Vagina (tissue), 2 donors: ENCODE measurements at regions not wholly inside any gene's neighbourhood (a gene's known extent, or its start where the extent isn't known, plus 50 kb on each side); places are given as distances from the start of the nearest gene placed in this dataset.

Source experiments
- DNase-seq, 2 donors: peaks; one replicate each; pipeline ENCODE4 v3.0.0-alpha.2; 2017; ENCODE audit errors: extremely low spot score in 2 of 2
- H3K27ac ChIP-seq: fragments of 200-600 bp; sonication (generic); one replicate; pipeline ENCODE4 v1.5.1; 2019
- H3K27me3 ChIP-seq: fragments of 200-600 bp; sonication (generic); one replicate; pipeline ENCODE4 v1.5.1; 2019
- H3K36me3 ChIP-seq, 2 donors: fragments of 200-600 bp; sonication (generic); one replicate each; pipeline ENCODE4 v1.5.1; 2017 to 2019
- H3K4me1 ChIP-seq: fragments of 200-600 bp; sonication (generic); one replicate; pipeline ENCODE4 v1.5.1; 2019
- H3K4me3 ChIP-seq, 2 donors: fragments of 200-600 bp; sonication (generic); 1 replicate in 1 of 2; 2 replicates in 1 of 2; pipeline ENCODE4 v1.5.1; 2016 to 2019
- H3K9me3 ChIP-seq: fragments of 200-600 bp; sonication (generic); one replicate; pipeline ENCODE4 v1.5.1; 2019
- POLR2A ChIP-seq, 2 donors: fragments of 450-650 bp; IDR thresholded peaks; one replicate each; pipeline ENCODE4 v1.6.1; 2017; ENCODE audit warnings: antibody characterized with exemption in 2 of 2, mild to moderate bottlenecking in 2 of 2, moderate library complexity in 2 of 2
- POLR2AphosphoS5 ChIP-seq, 2 donors: sonication (generic); formaldehyde crosslinking; IDR thresholded peaks; one replicate each; pipeline ENCODE4 v1.9.0; 2017; ENCODE audit warnings: antibody characterized with exemption in 2 of 2, mild to moderate bottlenecking in 2 of 2, low read depth in 1 of 2; ENCODE audit not compliant: insufficient read depth in 1 of 2
- intact Hi-C: fragments of 100-400 bp; cut with DNase I; formaldehyde crosslinking; loops from one replicate; pipeline ENCODE4 v1.15.1; 2023
- TF ChIP-seq, protein P1 (sequence below), 3 experiments: fragments of 450-650 bp in 2 of 3; fragments of 200-600 bp in 1 of 3; sonication (generic) in 1 of 3; IDR thresholded peaks; one replicate each; pipeline ENCODE4 v1.5.1; 2017 to 2019; ENCODE audit warnings: antibody characterized with exemption in 3 of 3, mild to moderate bottlenecking in 2 of 3, moderate library complexity in 2 of 3

DNA sequence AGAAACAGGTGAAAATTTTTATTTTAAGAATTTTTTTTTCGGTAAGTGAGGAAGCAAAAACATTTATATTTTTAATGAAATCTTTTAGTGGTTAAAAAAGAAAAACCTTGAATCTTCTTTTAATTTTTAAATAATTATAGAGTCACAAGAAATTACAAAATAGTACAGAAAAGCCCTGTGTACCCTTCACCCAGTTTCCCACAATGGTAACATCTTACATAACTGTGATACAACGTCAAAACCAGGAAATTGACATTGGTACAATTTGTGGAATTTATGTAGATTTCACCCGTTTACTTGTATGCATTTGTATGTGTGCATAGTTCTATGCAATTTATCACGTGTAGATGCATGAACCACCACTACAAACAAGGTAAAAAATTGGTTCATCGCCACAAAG lies 285.9 kb downstream of the MTX2 start:
- no peak overlapping the region for H3K27ac ChIP-seq
- no peaks in the 10 kb centered on the region for H3K9me3 ChIP-seq
- H3K27me3 ChIP-seq: no peaks in the 10 kb centered on the region
- H3K4me3 ChIP-seq: no peak overlapping the region
- TF ChIP-seq POLR2AphosphoS5 (IDR thresholded peaks at IDR 0.05; ENCODE audit: insufficient read depth in 1 of 2, low read depth in 1 of 2) (no peak), POLR2A (IDR thresholded peaks at IDR 0.05) (no peak)
- TF ChIP-seq, protein P1, sequence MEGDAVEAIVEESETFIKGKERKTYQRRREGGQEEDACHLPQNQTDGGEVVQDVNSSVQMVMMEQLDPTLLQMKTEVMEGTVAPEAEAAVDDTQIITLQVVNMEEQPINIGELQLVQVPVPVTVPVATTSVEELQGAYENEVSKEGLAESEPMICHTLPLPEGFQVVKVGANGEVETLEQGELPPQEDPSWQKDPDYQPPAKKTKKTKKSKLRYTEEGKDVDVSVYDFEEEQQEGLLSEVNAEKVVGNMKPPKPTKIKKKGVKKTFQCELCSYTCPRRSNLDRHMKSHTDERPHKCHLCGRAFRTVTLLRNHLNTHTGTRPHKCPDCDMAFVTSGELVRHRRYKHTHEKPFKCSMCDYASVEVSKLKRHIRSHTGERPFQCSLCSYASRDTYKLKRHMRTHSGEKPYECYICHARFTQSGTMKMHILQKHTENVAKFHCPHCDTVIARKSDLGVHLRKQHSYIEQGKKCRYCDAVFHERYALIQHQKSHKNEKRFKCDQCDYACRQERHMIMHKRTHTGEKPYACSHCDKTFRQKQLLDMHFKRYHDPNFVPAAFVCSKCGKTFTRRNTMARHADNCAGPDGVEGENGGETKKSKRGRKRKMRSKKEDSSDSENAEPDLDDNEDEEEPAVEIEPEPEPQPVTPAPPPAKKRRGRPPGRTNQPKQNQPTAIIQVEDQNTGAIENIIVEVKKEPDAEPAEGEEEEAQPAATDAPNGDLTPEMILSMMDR (IDR thresholded peaks at IDR 0.05): no peak
- no peak for DNase-seq
- H3K36me3 ChIP-seq: no peaks in the 10 kb centered on the region
- peaks cover 11% of the 10 kb centered on the region for H3K4me1 ChIP-seq
- intact Hi-C loops: loop anchor here (2.0 to 5.0 kb wide), 2 partner anchors 82 to 414 kb away; no protein-coding TSS in a partner anchor

GRCh38 chr2:176555781-176556180 lies 286.5 kb downstream of the MTX2 start:
- no peak for TF ChIP-seq POLR2AphosphoS5 (IDR thresholded peaks at IDR 0.05; ENCODE audit: insufficient read depth in 1 of 2, low read depth in 1 of 2)
- TF ChIP-seq, protein P1 (IDR thresholded peaks at IDR 0.05): no peak
- no peak for TF ChIP-seq POLR2A (IDR thresholded peaks at IDR 0.05)
- Histone ChIP-seq H3K4me3 (no peak overlapping the region), H3K9me3 (no peaks in the 10 kb centered on the region), H3K4me1 (peaks cover 11% of the 10 kb centered on the region), H3K27me3 (no peaks in the 10 kb centered on the region), H3K27ac (no peak overlapping the region), H3K36me3 (no peaks in the 10 kb centered on the region)
- intact Hi-C loops: loop anchor here (2.0 to 5.0 kb wide), 2 partner anchors 82 to 415 kb away; no protein-coding TSS in a partner anchor
- DNase-seq: no peak

DNA sequence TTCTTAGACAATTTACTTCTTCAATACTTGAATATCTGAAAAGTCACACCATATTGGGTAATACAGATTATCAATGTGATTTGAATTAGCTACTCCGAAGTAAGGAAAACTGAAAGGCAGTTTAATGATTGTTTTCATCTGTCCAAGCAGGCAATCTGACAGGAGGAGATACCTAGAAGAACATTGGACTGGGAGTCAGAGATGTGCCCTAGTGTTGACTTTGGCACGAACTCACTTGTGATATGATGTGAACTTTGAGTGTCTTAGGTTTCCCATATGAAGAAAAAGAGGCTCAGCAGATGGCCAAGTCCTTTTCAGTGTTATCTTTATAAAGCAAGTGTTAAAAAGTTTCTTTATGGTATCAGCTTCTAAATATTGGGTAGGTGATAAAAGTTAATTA lies 287.1 kb downstream of the MTX2 start:
- peaks cover 11% of the 10 kb centered on the region for H3K4me1 ChIP-seq
- no peak overlapping the region for H3K27ac ChIP-seq
- no peak for DNase-seq
- no peaks in the 10 kb centered on the region for H3K27me3 ChIP-seq
- intact Hi-C loops: loop anchor here (5.0 kb wide), 1 partner anchor 81 kb away; no protein-coding TSS in a partner anchor
- H3K9me3 ChIP-seq: no peaks in the 10 kb centered on the region
- no peak overlapping the region for H3K4me3 ChIP-seq
- H3K36me3 ChIP-seq: no peaks in the 10 kb centered on the region
- TF ChIP-seq POLR2A (IDR thresholded peaks at IDR 0.05) (no peak), POLR2AphosphoS5 (IDR thresholded peaks at IDR 0.05; ENCODE audit: insufficient read depth in 1 of 2, low read depth in 1 of 2) (no peak)
- TF ChIP-seq, protein P1 (IDR thresholded peaks at IDR 0.05): no peak

GRCh38 chr2:176557821-176558220 lies 288.6 kb downstream of the MTX2 start:
- TF ChIP-seq, protein P1 (IDR thresholded peaks at IDR 0.05): no peak
- TF ChIP-seq POLR2A (IDR thresholded peaks at IDR 0.05): no peak
- TF ChIP-seq POLR2AphosphoS5 (IDR thresholded peaks at IDR 0.05; ENCODE audit: insufficient read depth in 1 of 2, low read depth in 1 of 2): no peak
- H3K27me3 ChIP-seq: no peaks in the 10 kb centered on the region
- H3K9me3 ChIP-seq: no peaks in the 10 kb centered on the region
- H3K4me1 ChIP-seq: peaks cover 3% of the 10 kb centered on the region
- intact Hi-C loops: loop anchor here (5.0 kb wide), 1 partner anchor 79 kb away; no protein-coding TSS in a partner anchor
- no peak overlapping the region for H3K27ac ChIP-seq
- H3K36me3 ChIP-seq: no peaks in the 10 kb centered on the region
- no peak for DNase-seq
- no peak overlapping the region for H3K4me3 ChIP-seq

DNA sequence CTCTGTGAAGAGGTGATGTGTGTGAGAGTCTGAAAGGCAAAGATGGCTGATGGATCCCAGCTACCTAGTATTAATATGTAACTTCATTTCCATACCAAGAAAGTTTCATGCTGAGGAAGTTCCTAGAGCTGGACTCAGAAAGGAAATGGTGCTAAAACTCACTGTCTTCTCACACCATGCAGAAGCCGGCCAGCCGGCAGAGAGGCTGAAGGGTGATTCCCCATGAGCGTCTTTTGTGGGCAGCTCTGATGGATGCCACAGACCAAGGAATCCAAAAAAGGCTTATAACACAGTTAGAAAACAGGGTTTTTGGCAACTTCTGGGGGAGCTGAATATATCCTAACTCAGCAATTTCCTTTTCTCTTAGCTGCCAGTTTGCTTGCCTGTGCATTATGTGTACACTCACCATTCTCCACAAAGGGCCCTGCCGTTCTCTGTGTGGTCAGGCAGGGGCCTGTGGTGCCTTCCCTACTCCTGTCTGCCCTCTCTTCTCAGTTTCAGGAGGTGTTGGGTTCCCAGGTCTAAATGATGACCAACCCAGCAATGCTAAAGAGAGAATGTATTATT lies 289.4 kb downstream of the MTX2 start:
- H3K27me3 ChIP-seq: no peaks in the 10 kb centered on the region
- DNase-seq: no peak
- intact Hi-C loops: loop anchor here (5.0 kb wide), 1 partner anchor 79 kb away; no protein-coding TSS in a partner anchor

More for the DNA sequence above, 289.4 kb downstream of the MTX2 start:
- Histone ChIP-seq H3K9me3 (no peaks in the 10 kb centered on the region), H3K27ac (no peak overlapping the region), H3K36me3 (no peaks in the 10 kb centered on the region), H3K4me1 (no peaks in the 10 kb centered on the region), H3K4me3 (no peak overlapping the region)
- TF ChIP-seq POLR2AphosphoS5 (IDR thresholded peaks at IDR 0.05; ENCODE audit: insufficient read depth in 1 of 2, low read depth in 1 of 2) (no peak), POLR2A (IDR thresholded peaks at IDR 0.05) (no peak)
- TF ChIP-seq, protein P1 (IDR thresholded peaks at IDR 0.05): no peak
